NCI-H524 treated with DMSO at 0.1 percent for 48 hours (cell line): ENCODE measurements at regions not wholly inside any gene's neighbourhood (a gene's known extent, or its start where the extent isn't known, plus 50 kb on each side); places are given as distances from the start of the nearest gene placed in this dataset.
"Not testable (repeated sequence)": the region's sequence is repeated elsewhere in the genome, so short reads cannot be mapped to it uniquely, and the experiment has no call there.

Experiments
- DNase-seq: peaks from one replicate; lab custom pipeline; 2025; lab: John Stamatoyannopoulos, UW

DNA sequence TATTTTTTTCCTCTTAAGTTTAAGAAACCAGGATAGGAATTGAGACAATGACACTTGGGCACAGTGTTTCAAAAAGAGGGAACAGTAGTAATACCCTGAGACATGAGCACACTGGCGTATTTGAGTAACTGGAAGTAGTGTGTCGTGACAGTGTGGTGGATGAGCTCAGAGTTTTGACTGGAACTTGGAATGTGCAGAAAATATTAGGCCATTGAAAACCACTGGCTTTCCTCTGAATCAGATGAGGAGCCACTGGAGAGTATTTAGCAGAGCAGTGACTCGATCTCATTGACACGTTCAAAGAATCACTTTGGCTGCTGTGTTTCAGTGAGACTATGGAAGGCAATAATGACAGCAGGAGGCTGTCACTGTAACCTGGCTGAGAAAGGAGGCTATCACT is 1531.2 kb downstream of the STIM2 start:
- no peak for DNase-seq

DNA sequence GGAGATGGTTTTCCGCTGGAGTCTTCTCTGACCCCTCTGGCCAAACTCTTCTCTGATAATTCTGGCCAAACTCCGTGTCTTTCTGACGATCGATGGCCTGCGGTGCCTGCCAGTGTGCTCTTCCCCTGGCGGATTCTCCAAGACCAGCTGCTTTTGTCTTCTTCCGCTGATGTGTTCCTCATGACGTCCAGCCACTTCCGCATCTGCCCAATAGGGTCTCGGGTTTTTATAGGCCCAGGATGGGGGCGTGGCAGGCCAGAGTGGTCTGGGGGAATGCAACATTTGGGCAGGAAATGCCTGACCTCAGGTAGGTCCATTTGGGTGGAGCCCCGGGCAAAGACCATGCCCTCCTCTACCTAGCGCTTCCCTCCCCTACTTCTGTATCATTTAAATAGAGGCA is 1542.1 kb downstream of the STIM2 start:
- DNase-seq, result no peak

DNA sequence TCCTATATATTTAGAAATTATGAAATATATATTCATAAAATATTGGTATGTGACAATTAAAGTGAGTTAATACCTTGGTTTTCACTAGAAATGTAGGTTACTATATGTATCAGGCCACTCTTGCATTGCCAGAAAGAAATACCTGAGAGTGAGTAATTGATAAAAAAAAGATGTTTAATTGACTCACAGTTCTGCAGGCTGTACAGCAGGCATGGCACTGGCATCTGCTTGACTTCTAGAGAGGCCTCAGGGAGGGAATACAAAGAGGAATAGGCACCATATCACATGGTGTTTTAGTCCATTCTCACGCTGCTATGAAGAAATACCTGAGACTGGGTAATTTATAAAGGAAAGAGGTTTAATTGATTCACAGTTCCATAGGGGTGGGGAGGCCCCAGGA is 1560.6 kb downstream of the STIM2 start:
- no peak for DNase-seq

DNA sequence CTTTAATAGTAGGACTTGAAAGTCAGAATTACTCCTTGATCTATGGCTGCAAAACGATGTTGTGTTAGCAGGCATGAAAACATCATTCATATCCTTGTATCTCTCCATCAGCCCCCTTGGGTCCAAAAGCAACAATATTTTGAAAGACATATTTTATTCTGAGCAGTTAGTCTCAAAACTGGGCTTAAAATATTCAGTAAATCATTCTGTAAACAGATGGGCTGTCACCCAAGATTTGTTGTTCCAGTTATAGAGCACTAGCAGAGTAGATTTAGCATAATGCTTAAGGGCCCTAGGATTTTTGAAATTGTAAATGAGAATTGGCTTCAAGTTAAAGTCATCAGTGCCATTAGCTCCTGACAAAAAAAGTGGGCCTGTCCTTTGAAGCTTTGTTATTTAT is 1565.6 kb downstream of the STIM2 start:
- DNase-seq, result no peak

DNA sequence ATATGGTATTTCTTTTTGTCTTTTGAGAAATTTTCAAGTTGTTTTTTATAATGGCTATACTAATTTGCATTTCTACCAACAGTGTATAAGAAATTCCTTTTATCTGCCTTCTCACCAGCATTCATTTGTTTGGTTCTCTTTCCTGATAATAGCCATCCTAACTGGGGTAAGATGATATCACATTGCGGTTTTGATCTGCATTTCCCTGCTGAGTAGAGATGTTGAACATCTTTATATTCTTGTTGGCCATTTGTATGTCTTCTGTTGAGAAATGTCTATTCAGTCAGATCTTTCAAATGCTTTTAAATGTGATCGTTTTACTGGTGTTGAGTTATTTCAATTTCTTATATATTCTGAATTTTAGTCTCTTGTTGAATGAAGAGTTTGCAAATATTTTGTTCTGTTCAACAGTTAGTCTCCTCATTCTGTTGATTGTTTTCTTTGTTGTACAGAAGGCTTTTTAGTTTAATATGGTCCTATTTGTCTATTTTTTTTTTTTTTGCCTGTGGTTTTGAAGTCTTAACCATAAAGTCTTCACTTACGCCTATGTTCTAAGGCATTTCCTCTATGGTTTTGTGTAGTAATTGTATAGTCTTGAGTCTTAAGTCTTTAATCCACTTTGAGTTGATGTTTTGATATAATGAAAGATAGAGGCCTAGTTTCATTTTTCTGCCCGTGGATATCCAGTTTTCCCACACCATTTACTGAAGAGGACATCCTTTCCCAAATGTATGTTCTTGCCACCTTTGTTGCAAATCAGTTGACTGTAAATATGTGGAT is 1566.9 kb downstream of the STIM2 start:
- no peak for DNase-seq

DNA sequence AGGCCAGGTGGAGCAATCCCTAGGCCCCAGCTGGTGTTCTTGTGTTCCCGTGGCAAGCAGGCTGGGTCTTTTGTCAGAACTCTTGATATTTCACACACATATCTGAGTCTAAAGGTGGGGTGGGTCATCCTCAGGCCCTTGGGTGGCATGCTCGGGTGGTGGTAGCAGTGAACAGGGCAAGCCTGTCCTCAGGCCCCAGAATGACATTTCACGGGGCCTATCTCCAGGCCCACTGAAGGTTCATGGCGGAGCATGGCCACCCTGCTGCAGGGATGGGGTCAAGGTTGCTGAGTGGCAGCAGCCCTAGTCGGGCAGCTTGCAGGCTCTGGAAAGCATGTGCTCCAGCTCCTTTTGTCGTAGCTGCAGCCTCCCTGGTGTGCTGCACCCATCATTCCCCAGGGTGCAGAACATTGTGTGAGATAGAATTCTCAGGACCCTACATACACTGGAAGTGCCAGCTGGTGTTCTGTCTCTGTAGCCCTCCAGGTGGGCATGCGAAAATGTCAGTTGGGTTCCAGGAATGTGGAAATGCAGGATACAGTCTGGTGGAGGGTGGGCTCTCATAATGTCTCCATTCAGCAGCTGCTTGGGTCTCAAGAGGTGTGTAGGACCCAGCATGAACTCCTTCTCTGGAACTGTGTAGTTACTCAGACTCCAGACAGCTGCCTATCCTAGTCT is 1571.8 kb downstream of the STIM2 start:
- no peak for DNase-seq

DNA sequence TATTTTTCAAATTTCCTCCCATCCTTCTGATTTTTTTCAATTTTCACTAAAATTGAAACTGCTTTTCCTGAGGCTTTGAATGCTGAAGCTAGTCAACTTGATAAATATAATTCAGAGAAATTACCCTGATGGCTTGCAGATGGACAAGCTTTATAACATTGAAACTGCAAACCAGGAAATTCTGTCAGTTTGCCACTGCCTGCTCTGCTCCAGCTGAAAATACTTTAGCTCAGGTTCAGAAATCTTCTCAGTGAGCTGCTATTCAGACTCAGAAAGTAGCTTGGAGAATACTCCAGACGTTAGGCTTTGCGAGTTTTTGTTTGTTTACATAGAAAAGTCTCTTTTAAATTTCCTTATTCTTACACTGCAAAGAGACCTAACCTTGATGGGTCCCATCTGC is 1574.7 kb downstream of the STIM2 start:
- no peak for DNase-seq

DNA sequence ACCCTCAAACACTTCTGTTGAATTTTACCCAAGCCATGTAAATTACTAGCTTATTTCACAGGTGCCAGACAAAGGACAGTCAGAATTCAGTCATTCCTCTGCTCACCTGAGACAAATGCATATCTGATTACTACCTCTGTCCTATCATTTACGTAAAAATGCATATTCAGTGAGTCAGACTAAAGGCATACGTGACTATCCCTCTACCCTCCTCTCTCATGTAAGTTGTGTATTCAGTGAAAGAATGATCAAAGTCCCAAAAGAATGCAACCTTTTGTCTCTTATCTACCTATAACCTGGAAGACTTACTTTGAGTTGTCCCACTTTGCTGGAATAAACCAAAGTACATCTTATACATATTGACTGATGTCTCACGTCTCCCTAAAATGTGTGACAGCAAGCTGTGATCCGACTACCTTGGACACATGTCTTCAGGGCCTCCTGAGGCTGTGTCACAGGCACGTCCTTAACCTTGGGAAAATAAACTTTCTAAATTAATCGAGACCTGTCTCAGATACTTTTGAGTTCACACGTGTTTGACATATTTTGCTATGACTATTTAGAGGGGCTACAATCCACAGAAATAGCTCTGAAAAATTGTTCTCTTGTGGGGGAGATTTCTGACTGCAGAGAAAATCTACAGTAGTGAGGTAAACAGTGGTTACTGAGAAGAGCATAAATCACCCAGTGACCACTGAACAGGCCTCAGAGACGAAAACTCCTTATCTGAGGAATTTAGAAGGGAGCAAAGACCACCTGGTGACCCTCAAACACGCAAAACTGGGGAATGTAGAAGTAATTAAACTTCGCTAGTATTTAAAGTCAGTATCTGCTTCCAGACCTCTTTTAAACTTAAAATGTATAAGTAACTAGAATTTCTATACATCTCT is 1575.8 kb downstream of the STIM2 start:
- no peak for DNase-seq

DNA sequence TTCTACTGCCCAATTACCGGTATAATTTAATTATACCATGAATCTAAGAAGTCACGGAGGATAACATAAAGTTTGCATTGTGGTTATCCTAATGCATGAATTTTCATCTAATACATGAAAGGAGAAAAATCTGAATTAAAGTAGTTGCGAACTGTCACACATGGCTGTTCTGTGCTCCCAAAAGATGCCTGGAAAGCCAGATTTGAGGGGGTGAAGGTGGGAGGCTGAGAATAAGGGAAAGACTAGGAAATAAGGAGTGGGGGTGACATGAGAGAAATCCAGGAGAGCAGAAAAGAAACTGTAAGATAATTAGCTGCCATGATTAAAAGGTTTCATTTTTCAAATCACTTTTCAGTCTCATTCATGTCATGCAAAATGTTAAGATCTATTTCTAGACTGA is 1582.7 kb downstream of the STIM2 start:
- no peak for DNase-seq

DNA sequence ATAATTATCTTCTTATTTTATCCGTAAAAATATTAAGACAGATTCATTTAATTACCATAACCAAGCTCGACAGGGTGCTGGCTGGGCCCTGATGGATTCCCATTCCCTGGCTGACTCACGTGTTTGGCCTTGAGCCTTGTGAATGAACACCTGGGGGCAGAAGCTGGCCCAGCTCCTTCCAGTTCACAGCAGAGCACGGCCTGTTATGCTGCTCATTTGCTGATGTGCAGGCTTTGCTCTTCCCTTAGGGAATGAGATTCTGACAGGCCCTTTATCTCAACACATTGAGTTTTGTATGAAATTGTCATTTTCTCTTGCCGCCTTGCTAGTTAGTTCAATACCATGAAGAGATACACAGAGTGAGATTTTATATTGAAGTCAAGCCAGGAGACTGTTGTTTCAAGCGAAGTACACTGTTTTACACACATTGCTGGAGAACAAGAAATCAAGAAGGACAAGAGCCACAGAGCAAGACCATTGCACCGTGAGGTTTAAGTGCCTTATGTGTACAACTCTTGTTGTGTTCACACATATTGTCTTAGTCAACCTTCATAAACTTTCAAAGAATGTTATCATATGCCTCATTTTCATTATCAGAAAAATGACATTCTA is 1583.3 kb downstream of the STIM2 start:
- no peak for DNase-seq

DNA sequence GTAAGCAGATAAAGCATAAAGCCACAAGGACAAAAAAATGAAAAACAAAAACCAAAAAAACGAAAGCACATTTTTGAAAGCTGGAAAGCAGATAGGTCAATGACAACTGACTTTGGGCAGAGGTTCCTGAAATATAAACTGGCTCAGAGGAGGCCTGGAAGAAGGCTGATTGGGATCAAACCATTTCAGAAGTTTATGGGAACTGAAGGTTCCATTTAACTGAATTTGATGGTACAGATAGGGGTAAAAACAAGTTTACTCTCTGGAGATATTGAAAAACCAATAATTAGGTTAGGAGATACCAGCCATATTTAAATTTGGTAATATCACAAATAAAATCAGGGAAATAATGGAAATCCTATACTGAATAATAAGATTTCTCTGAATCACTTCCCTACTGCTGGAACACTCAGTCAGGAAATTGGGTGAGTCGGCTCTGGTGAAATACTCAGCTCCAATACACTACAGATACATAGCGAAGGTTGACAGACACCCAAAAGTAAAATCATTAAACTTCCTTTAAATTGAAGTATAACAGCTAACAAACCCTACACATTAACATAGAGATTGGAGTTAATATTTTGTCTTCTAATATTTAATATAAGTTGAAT is 1584.3 kb downstream of the STIM2 start:
- DNase-seq, result no peak

DNA sequence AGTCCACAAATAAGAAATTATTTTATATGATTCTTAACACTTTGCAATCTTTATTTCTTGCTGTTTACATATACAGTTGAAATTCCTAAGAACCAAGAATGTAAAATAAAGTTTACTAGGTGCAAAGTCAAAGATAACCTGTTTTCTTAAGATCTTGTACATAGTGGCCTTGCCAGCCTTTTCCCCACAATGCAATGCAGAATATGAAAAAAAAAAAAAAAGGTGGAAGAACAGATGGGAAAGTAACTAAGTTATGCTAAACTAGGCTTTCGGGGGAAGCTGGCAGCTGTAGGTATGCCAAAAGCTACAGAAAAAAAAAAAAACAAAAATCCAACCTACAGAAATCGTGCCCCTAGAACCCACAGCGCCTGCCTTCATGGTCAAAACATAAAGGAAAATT is 1588.4 kb downstream of the STIM2 start:
- DNase-seq, result no peak

DNA sequence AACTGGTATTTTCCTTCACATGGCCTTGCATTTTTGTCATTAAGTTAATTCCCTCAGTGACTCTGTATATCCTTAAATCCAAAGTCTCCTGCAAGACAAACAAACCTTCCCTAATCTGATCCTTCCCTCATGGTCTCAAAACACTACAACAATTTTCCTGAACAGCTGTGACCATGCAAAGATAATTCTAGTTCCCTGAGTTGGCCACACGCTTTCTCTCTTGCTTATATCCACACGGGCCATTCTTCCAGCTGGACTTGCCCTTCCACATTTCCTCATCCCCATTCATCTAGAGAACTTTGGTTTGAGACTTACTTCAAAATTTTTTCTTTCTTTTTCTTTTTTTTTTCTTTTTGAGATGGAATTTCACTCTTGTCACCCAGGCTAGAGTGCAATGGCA is 1590.7 kb downstream of the STIM2 start:
- DNase-seq, result no peak

DNA sequence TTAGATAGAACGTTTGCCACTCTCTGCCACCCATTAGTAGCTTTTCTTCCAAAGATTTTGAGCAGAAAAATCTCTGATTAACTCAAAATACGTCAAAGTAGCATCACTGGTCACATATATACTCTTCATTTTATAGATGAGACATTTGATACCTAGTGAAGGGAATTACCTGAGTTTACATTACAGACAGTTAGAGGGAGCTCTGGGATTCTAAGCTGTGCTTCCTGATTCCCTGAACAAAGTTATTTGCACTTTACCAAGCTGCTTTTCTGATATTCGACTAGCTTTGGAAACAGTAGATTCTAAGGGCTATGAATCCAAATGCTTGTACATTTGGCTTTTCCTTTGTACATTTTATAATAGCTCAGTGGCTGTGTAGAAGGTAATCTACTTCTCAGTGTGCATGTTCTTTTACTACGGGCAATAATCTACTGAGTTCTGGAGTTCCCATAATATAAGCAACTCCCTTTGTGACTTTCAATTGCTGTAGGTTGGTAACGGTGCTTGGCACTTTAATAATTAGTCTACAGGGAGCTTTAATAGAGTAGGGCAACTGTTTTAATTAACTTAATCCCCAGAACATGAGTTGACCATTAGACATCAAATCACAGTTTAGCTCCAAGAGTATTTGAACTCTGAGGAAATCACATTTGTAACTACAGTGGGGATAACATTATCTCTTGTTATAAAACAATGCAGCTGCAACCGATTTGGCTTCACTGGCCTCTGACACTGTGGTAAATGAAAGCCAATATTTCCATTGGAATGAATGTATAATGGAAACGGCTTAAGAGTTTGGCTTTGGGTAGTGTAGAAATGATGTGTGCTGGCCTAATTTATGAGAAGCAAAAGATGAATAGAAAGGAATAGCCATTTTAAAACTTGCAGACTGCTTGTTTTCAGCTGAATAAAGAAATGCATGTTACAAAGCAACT is 1602.4 kb downstream of the STIM2 start:
- no peak for DNase-seq

DNA sequence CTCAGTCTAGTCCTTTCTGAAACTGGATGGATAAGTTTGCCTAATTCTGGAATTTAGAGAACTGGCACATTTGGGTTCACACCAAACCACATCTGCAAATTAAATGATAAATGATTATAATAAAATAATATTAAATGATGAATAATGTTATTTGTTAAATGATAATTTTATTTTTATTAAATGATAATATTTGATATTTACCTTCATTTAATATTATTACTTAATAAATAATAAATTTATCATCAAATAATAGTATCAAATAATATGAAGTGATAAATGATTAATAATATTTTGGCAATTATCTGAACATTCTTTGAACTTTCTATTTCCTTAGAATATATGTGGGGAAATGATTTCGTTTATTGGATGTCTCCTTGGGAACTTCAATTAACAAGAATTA is 1604.2 kb downstream of the STIM2 start:
- no peak for DNase-seq

DNA sequence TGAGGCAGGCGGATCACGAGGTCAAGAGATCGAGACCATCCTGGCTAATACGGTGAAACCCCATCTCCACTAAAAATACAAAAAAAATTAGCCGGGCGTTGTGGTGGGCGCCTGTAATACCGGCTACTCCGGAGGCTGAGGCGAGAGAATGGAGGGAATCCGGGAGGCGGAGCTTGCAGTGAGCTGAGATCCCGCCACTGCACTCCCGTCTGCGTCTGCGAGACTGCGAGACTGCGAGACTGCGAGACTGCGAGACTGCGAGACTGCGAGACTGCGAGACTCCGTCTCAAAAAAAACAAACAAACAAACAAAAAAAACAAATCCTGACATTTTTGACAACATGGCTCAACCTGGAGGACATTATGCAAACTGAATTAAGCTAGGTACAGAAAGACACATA is 1606.2 kb downstream of the STIM2 start:
- DNase-seq, result not testable (repeated sequence)

DNA sequence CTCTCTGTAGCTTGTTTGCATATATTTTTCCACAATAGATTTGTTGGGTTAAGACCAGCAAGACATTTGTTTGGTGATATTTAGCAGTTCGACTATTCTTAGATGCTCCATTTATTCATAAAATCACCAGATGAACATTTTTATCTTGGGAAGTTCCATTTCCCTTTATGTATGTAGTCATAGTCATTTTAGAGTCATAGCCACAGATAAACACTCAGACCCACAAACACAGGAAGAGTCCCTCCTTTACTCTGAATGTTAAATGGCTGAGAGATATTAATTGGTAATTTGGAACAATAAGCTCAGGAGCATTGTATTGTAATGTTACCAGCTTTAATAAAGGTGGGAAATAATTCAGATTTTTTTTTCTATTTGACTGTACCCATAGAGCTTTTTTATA is 1608.7 kb downstream of the STIM2 start:
- DNase-seq, result no peak

DNA sequence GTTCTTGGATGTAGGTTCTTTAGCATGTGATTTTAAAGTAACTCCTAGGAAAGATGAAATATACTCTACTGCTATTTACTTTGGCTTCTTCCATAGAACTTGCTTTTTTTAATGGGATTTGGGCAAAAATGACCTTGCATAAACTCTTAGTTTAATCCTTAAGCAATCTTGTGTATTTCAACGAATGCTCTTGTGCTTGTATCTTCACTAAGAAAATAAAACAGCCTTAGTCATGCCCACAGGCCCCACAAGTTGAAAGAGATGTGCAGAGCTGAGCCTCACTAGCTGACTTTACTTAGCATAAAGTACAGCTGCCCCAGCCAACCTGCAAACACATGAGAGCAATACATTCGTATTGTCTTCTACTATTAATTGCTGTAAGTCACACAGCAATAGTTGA is 1609.2 kb downstream of the STIM2 start:
- DNase-seq, result no peak

DNA sequence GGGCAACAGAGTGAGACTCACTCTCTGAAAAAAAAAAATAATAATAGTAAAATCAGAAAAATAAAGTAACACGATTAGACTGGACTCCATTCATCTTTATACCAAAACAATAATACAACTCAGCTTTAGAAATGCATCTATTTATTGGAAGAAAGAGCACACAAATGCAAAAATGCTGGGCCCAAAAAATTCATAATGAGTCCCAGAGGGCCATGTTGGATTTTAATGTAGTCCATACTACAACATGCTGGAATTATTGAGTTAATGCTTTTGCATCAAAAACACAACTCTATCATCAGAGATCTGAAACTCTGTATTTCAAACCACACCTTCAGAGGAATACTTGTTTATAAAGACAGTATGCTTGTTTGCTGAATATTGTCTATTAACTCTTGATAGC is 1614.7 kb downstream of the STIM2 start:
- DNase-seq, result no peak

DNA sequence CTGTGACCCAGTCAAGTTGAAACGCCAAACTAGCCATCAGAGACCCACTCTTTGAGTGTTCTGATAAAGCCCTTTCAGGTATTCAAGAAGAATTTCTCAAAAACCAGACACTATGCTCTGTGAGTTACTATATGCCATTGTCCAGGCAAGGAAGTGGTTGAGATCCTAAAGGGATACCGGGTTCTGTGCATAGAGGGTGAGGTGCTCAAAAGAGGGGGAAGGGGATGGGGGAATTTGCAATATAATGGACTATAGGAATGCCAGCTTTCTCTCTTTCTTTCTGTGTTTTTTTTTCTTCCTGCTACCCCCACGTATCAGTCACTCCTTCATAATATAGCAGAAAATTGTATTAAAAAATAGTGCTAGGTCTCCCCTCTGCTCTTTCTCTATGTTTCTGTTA is 1619.0 kb downstream of the STIM2 start:
- no peak for DNase-seq

DNA sequence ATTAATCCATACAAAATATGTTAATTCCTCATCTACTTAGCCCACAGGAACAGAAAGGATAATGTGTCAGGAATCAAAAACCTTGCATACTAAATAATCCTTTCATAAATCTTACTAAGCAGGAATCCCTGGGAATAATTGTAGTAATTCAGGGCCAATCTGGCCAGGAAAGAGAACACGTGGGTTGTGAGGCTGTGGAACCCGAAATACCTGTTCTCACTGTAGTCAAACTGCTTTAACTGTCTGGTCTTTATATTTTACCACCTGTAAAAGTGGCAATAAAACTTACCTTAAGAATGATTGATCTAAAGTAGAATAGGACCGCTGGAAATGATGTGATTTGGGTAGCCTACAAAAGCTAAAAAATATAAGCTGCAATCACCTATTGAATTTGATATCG is 1620.9 kb downstream of the STIM2 start:
- DNase-seq, result no peak
